ENCODE measurements at regions not wholly inside any gene's neighbourhood (a gene's known extent, or its start where the extent isn't known, plus 50 kb on each side); places are given as distances from the start of the nearest gene placed in this dataset.

GRCh38 chr12:93107514-93108312, 178.6 kb upstream of the EEA1 start:
- no peak for TF ChIP-seq EP300 (IDR thresholded peaks at IDR 0.05)
- no peak for TF ChIP-seq CTCF (IDR thresholded peaks at IDR 0.05)

Measured in tibial nerve (tissue), 4 donors.